GM06990 (cell line): ENCODE measurements at regions not wholly inside any gene's neighbourhood (a gene's known extent, or its start where the extent isn't known, plus 50 kb on each side); places are given as distances from the start of the nearest gene placed in this dataset.

ENCODE experiments used
- DNase-seq: peaks from one replicate; pipeline ENCODE4 v3.0.0-alpha.2; 2011; ENCODE audit not compliant: insufficient read length; ENCODE audit errors: extremely low read depth
- H3K27me3 ChIP-seq: replicated peaks from 2 replicates; pipeline ENCODE4 v1.6.0; 2011; ENCODE audit warnings: low read length; ENCODE audit not compliant: control insufficient read depth, insufficient read depth
- H3K36me3 ChIP-seq: 2 replicates; pipeline ENCODE4 v1.5.1; 2011; ENCODE audit warnings: low read length; ENCODE audit not compliant: control insufficient read depth, insufficient read depth
- H3K4me3 ChIP-seq: replicated peaks from 2 replicates; pipeline ENCODE4 v1.5.1; 2011; ENCODE audit warnings: low read depth, mild to moderate bottlenecking, control low read depth, low read length
- TF ChIP-seq, protein P1 (sequence below): IDR thresholded peaks from 2 replicates; pipeline ENCODE4 v1.5.1; 2011; ENCODE audit warnings: low read length, control low read depth, mild to moderate bottlenecking, inconsistent platforms; ENCODE audit not compliant: insufficient read depth, poor library complexity, severe bottlenecking

DNA sequence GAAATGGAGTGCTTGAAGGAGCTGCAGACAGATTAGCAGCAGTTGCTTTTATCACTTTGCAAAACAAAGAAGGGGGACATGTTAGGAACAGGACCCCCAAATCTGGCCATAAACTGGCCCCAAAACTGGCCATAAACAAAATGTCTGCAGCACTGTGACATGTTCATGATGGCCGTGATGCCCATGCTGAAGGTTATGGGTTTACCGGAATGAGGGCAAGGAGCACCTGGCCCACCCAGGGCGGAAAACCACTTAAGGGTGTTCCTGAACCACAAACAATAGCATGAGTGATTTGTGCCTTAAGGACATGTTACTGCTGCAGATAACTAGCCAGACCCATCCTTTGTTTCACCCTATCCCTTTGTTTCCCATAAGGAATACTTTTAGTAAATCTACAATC is 79.6 kb upstream of the GC start:
- H3K36me3 ChIP-seq, result no peaks in the 10 kb centered on the region
- DNase-seq, result no peak
- TF ChIP-seq, protein P1, sequence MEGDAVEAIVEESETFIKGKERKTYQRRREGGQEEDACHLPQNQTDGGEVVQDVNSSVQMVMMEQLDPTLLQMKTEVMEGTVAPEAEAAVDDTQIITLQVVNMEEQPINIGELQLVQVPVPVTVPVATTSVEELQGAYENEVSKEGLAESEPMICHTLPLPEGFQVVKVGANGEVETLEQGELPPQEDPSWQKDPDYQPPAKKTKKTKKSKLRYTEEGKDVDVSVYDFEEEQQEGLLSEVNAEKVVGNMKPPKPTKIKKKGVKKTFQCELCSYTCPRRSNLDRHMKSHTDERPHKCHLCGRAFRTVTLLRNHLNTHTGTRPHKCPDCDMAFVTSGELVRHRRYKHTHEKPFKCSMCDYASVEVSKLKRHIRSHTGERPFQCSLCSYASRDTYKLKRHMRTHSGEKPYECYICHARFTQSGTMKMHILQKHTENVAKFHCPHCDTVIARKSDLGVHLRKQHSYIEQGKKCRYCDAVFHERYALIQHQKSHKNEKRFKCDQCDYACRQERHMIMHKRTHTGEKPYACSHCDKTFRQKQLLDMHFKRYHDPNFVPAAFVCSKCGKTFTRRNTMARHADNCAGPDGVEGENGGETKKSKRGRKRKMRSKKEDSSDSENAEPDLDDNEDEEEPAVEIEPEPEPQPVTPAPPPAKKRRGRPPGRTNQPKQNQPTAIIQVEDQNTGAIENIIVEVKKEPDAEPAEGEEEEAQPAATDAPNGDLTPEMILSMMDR, result no peak
- no peaks in the 10 kb centered on the region for H3K27me3 ChIP-seq
- H3K4me3 ChIP-seq, result no peak overlapping the region

DNA sequence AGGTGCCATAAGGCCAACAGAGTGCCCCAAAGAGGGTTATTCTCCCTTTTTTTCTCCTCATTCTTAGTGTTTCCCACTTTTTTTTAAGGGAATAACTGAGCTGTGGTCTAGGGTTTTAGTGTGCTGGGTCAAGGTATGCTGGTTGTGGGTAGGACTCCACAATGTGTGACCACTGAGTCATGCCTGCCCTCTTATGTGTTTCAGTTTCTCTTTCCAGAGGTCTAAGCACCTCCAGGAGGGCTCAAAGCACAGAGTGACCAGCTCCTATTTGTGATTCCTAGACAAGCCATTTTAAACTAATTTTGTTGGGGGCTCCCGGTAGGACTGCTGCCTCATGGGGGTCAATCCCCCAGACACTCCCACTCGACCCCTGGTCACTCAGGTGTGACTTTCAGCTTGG is 80.5 kb upstream of the GC start:
- no peaks in the 10 kb centered on the region for H3K36me3 ChIP-seq
- no peak overlapping the region for H3K4me3 ChIP-seq
- TF ChIP-seq, protein P1, result no peak
- no peak for DNase-seq
- no peaks in the 10 kb centered on the region for H3K27me3 ChIP-seq

DNA sequence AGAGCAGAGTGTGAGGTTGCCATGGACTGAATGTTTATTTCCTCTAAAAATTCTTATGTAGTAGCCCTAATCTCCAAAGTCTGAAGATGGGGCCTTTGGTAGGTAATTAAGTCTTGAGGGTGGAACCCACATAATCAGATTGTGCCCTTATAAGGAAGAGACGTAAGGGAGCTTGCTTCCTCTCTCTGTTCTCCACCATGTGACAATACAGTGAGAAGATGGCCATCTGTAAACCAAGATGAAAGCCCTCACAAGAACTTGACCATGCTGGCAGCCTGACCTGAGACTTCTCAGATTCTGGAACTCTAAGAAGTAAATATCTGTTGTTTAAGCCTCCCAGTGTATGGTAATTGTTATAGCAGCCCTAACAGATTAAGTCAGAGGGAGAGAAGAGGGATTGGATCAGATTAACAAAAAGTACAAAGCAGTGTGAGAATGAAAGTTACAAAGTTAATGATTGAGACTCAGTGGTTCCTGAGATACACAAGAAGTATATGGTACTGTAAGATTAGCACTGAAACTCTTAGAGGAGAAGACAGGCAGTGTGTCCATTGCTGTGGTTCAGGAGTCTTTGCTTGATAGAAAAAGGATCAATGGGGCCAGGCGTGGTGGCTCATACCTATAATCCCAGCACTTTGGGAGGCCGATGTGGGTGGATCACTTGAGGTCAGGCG is 82.5 kb upstream of the GC start:
- TF ChIP-seq, protein P1, result no peak
- Histone ChIP-seq H3K27me3 (no peaks in the 10 kb centered on the region), H3K4me3 (no peak overlapping the region), H3K36me3 (no peaks in the 10 kb centered on the region)
- no peak for DNase-seq

DNA sequence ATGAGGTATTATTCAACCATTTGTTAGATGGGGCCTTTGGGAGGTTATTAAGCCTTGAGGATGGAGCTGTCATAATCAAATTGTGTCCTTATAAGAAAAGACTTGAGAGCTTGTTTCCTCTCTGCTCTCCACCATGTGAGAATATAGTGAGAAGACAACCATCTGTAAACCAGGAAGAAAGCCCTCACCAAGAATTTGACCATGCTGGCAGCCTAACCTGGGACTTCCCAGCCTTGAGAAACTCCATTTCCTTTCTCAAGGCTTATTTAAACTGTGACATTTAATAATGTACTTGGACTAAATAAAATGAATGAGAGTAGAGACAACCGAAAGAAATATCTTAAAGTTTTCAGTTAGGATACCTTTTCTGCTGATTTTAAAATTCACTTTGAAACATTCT is 83.7 kb upstream of the GC start:
- TF ChIP-seq, protein P1, result no peak
- no peaks in the 10 kb centered on the region for H3K36me3 ChIP-seq
- H3K4me3 ChIP-seq, result no peak overlapping the region
- no peak for DNase-seq
- no peaks in the 10 kb centered on the region for H3K27me3 ChIP-seq

DNA sequence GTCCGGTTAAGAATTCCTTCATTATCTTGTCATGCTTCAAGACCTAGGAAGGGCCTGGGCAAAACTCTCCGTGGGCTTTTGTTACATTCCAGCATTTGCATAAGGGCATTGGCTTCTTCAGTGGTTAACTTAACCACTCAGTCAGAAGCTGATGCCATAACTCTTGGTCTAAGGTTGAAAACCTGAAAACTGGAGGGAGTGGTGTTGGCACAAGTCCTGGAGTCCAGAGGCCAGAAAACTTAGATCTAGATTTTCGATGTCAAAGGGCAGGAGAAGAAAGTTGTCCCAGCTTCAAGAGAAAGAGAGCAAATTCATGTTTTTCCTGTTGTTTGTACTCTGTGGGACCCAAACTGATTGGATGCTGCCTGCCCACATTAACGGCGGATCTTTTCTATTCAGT is 86.6 kb upstream of the GC start:
- H3K36me3 ChIP-seq, result no peaks in the 10 kb centered on the region
- DNase-seq, result no peak
- TF ChIP-seq, protein P1, result no peak
- H3K4me3 ChIP-seq, result no peak overlapping the region
- H3K27me3 ChIP-seq, result no peaks in the 10 kb centered on the region

DNA sequence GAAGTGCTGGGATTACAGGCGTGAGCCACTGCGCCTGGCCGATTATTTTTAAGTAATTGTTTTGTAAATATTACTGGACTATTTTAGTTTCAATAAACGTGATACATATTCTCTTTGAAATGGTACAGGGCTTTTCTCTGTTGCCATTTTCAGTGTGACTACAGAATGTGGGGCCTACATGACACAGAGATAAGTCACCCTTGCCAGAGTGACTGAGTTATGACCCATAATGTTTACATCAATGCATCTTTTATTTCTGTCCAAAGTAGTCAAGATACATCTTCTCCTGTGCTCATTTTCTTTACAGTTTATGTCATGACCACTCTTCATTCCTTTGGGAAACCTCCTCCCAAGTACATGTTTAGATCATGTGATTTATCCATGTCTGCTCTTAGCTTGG is 88.3 kb upstream of the GC start:
- H3K27me3 ChIP-seq, result no peaks in the 10 kb centered on the region
- DNase-seq, result no peak
- TF ChIP-seq, protein P1, result no peak
- H3K4me3 ChIP-seq, result no peak overlapping the region
- no peaks in the 10 kb centered on the region for H3K36me3 ChIP-seq
